NCI-H748 treated with DMSO at 0.1 percent for 48 hours (cell line): ENCODE measurements at regions not wholly inside any gene's neighbourhood (a gene's known extent, or its start where the extent isn't known, plus 50 kb on each side); places are given as distances from the start of the nearest gene placed in this dataset.
A peak's percentile ranks its signal among the peaks of the same experiment; 100 is the strongest.
"Not testable (repeated sequence)": the region's sequence is repeated elsewhere in the genome, so short reads cannot be mapped to it uniquely, and the experiment has no call there.

Experiments
- DNase-seq: peaks from one replicate; lab custom pipeline; 2025; lab: John Stamatoyannopoulos, UW

GRCh38 chrX:94612140-94612539 lies 938.1 kb downstream of the FAM133A start:
- no peak for DNase-seq

- DNase-seq: no peak
Observed at GRCh38 chrX:94633237-94633636, 959.2 kb downstream of the FAM133A start.

GRCh38 chrX:94635003-94635402 lies 961.0 kb downstream of the FAM133A start:
- no peak for DNase-seq

GRCh38 chrX:94645726-94646125 lies 971.7 kb downstream of the FAM133A start:
- no peak for DNase-seq

- DNase-seq: no peak
Observed at GRCh38 chrX:94655180-94655579, 981.2 kb downstream of the FAM133A start.

GRCh38 chrX:94662689-94663088 lies 988.7 kb downstream of the FAM133A start:
- DNase-seq: no peak

GRCh38 chrX:94676285-94676684 lies 1002.3 kb downstream of the FAM133A start:
- DNase-seq: no peak

GRCh38 chrX:94686071-94686470 lies 1012.1 kb downstream of the FAM133A start:
- DNase-seq: no peak

GRCh38 chrX:94695910-94696309 lies 1021.9 kb downstream of the FAM133A start:
- DNase-seq: no peak

- not testable (repeated sequence) for DNase-seq
Observed at GRCh38 chrX:94704348-94705256, 1030.6 kb downstream of the FAM133A start.

- DNase-seq: no peak
Observed at GRCh38 chrX:94721386-94721785, 1047.4 kb downstream of the FAM133A start.

GRCh38 chrX:94722578-94722977 lies 1048.6 kb downstream of the FAM133A start:
- no peak for DNase-seq

GRCh38 chrX:94742772-94743171 lies 1068.8 kb downstream of the FAM133A start:
- no peak for DNase-seq

GRCh38 chrX:94743478-94743877 lies 1069.5 kb downstream of the FAM133A start:
- DNase-seq: no peak

- DNase-seq: no peak
Observed at GRCh38 chrX:94744786-94745185, 1070.8 kb downstream of the FAM133A start.

GRCh38 chrX:94751611-94752010 lies 1077.6 kb downstream of the FAM133A start:
- no peak for DNase-seq

- no peak for DNase-seq
Observed at GRCh38 chrX:94752434-94753169, 1078.6 kb downstream of the FAM133A start.

GRCh38 chrX:94758130-94758529 lies 1084.1 kb downstream of the FAM133A start:
- DNase-seq: no peak

GRCh38 chrX:94775640-94776039 lies 1101.6 kb downstream of the FAM133A start:
- DNase-seq: no peak

GRCh38 chrX:94813541-94813940 lies 1139.5 kb downstream of the FAM133A start:
- DNase-seq: no peak

GRCh38 chrX:94814216-94814615 lies 1140.2 kb downstream of the FAM133A start:
- no peak for DNase-seq

- no peak for DNase-seq
Observed at GRCh38 chrX:94830717-94831116, 1156.7 kb downstream of the FAM133A start.

GRCh38 chrX:94831364-94831763 lies 1157.4 kb downstream of the FAM133A start:
- peak; percentile 1 for DNase-seq
